ENCODE measurements at regions not wholly inside any gene's neighbourhood (a gene's known extent, or its start where the extent isn't known, plus 50 kb on each side); places are given as distances from the start of the nearest gene placed in this dataset.

GRCh38 chr3:5523125-5523524 is 335.6 kb downstream of the EDEM1 start:
- Histone ChIP-seq H3K27ac (replicated peaks in 1 of 4) (no peak overlapping the region), H3K4me3 (no peak overlapping the region), H3K36me3 (no peaks in the 10 kb centered on the region), H3K9me3 (no peaks in the 10 kb centered on the region), H3K4me1 (no peaks in the 10 kb centered on the region), H3K27me3 (no peaks in the 10 kb centered on the region)
- TF ChIP-seq, protein P1, sequence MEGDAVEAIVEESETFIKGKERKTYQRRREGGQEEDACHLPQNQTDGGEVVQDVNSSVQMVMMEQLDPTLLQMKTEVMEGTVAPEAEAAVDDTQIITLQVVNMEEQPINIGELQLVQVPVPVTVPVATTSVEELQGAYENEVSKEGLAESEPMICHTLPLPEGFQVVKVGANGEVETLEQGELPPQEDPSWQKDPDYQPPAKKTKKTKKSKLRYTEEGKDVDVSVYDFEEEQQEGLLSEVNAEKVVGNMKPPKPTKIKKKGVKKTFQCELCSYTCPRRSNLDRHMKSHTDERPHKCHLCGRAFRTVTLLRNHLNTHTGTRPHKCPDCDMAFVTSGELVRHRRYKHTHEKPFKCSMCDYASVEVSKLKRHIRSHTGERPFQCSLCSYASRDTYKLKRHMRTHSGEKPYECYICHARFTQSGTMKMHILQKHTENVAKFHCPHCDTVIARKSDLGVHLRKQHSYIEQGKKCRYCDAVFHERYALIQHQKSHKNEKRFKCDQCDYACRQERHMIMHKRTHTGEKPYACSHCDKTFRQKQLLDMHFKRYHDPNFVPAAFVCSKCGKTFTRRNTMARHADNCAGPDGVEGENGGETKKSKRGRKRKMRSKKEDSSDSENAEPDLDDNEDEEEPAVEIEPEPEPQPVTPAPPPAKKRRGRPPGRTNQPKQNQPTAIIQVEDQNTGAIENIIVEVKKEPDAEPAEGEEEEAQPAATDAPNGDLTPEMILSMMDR (IDR thresholded peaks at IDR 0.05): no peak
- TF ChIP-seq EP300 (IDR thresholded peaks at IDR 0.05): no peak
- TF ChIP-seq POLR2AphosphoS5 (IDR thresholded peaks at IDR 0.05): no peak
- no peak for TF ChIP-seq POLR2A (IDR thresholded peaks at IDR 0.05; ENCODE audit: low read depth)
- WGBS: 92% methylated on average over 1 of the region's 1 CpG
- DNase-seq (ENCODE audit: extremely low spot score): no peak
- intact Hi-C loops (cut with DNase I): no loop called here

DNA sequence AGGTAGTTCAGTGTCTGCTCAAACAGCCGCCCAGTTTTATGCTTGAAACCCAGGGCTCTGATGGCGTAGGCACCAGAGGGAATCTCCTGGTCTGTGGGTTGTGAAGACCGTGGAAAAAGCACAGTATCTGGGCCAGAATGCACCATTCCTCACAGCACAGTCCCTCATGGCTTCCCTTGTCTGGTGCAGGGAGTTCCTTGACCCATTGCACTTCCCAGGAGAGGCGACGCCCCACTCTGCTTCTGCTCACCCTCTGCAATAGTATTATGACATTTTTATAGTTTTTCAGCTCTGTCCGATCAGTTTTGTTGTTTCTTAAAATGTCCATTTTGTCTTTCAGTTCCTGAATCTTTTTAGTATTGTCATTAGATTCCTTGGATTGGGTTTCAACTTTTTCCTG is 343.5 kb downstream of the EDEM1 start:
- intact Hi-C loops (cut with DNase I): no loop called here

DNA sequence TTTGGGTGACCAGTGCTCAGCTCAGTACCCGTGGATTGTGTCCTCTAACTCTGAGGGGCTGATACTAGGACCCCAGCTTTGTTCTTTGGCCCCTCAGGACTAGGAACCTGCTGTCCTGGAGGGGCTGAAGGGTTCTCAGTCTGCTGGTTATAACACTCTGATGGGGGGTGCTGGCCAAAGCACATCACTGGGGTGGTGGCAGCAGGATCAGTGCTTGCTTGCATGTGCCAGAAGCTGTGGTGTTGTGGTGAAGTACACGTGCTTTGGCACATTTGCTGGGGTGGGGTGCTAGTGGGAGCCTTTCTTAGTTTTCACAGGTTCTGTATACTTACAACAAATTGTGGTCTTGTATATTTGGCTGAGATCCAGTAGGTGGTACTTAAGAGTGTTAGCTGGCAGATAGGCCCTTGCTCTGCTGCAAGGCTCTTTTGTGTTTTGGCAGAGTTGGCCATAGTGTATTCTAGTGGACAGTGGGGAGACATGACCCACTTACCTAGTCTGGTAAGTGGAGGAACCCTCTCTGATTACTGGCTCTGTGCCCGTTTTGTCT is 344.3 kb downstream of the EDEM1 start:
- WGBS: 78% methylated on average over 3 of the region's 3 CpGs
- Histone ChIP-seq H3K4me3 (no peak overlapping the region), H3K27me3 (peaks cover 0 to 18% (median 0%) of the 10 kb centered on the region in 4 donors), H3K27ac (replicated peaks in 1 of 4) (no peak overlapping the region), H3K4me1 (no peaks in the 10 kb centered on the region), H3K9me3 (no peaks in the 10 kb centered on the region), H3K36me3 (no peaks in the 10 kb centered on the region)
- intact Hi-C loops (cut with DNase I): no loop called here
- no peak for DNase-seq (ENCODE audit: extremely low spot score)
- TF ChIP-seq, protein P1 (IDR thresholded peaks at IDR 0.05): no peak
- TF ChIP-seq POLR2AphosphoS5 (IDR thresholded peaks at IDR 0.05): no peak
- TF ChIP-seq POLR2A (IDR thresholded peaks at IDR 0.05; ENCODE audit: low read depth): no peak
- no peak for TF ChIP-seq EP300 (IDR thresholded peaks at IDR 0.05)

More for the DNA sequence above, 343.5 kb downstream of the EDEM1 start:
- H3K27me3 ChIP-seq: peaks cover 0 to 18% (median 0%) of the 10 kb centered on the region in 4 donors
- TF ChIP-seq POLR2A (IDR thresholded peaks at IDR 0.05; ENCODE audit: low read depth): no peak
- no peak for TF ChIP-seq EP300 (IDR thresholded peaks at IDR 0.05)
- TF ChIP-seq POLR2AphosphoS5 (IDR thresholded peaks at IDR 0.05): no peak
- TF ChIP-seq, protein P1 (IDR thresholded peaks at IDR 0.05): no peak
- H3K36me3 ChIP-seq: no peaks in the 10 kb centered on the region
- H3K4me1 ChIP-seq: no peaks in the 10 kb centered on the region
- 79% methylated on average over 5 of the region's 6 CpGs for WGBS
- DNase-seq (ENCODE audit: extremely low spot score): no peak
- H3K4me3 ChIP-seq: no peak overlapping the region
- no peak overlapping the region for H3K27ac ChIP-seq (replicated peaks in 1 of 4)
- no peaks in the 10 kb centered on the region for H3K9me3 ChIP-seq

- TF ChIP-seq, protein P1 (IDR thresholded peaks at IDR 0.05): no peak
- TF ChIP-seq POLR2AphosphoS5 (IDR thresholded peaks at IDR 0.05): no peak
- TF ChIP-seq EP300 (IDR thresholded peaks at IDR 0.05): no peak
- 93% methylated on average over 13 of the region's 13 CpGs for WGBS
- Histone ChIP-seq H3K27ac (replicated peaks in 1 of 4) (no peak overlapping the region), H3K4me3 (no peak overlapping the region), H3K9me3 (peaks cover 0 to 7% (median 3%) of the 10 kb centered on the region in 4 donors), H3K4me1 (no peaks in the 10 kb centered on the region), H3K36me3 (no peaks in the 10 kb centered on the region), H3K27me3 (no peaks in the 10 kb centered on the region)
- DNase-seq (ENCODE audit: extremely low spot score): no peak
- intact Hi-C loops (cut with DNase I): no loop called here
Measured at GRCh38 chr3:5540532-5540931, 353.0 kb downstream of the EDEM1 start.

DNA sequence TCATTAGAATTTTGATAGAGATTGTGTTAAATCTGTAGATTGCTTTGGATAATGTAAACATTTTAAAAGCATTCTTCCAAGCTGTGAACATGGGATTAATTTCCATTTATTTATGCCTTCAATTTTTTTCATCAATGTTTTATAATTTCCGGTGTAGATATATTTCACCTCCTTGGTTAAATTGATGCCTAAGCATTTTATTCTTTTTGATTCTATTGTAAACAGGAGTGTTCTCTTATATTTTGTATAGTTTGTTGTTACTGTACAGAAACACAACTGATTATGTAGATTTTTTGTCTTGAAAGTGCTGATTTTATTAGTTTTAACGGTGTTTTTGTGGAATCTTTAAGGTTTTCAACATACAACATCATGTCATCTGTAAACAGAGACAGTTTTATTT is 355.0 kb downstream of the EDEM1 start:
- Histone ChIP-seq H3K9me3 (peaks cover 0 to 15% (median 10%) of the 10 kb centered on the region in 4 donors), H3K27ac (replicated peaks in 1 of 4) (no peak overlapping the region), H3K27me3 (no peaks in the 10 kb centered on the region), H3K36me3 (no peaks in the 10 kb centered on the region), H3K4me3 (no peak overlapping the region), H3K4me1 (no peaks in the 10 kb centered on the region)
- DNase-seq (ENCODE audit: extremely low spot score): no peak
- TF ChIP-seq, protein P1 (IDR thresholded peaks at IDR 0.05): no peak
- TF ChIP-seq POLR2A (IDR thresholded peaks at IDR 0.05; ENCODE audit: low read depth): no peak
- no peak for TF ChIP-seq POLR2AphosphoS5 (IDR thresholded peaks at IDR 0.05)
- no peak for TF ChIP-seq EP300 (IDR thresholded peaks at IDR 0.05)
- intact Hi-C loops (cut with DNase I): no loop called here
- WGBS: 80% methylated on average over 2 of the region's 2 CpGs
